AG20443 (cell line): ENCODE measurements at regions not wholly inside any gene's neighbourhood (a gene's known extent, or its start where the extent isn't known, plus 50 kb on each side); places are given as distances from the start of the nearest gene placed in this dataset.
A peak's percentile ranks its signal among the peaks of the same experiment; 100 is the strongest.

Experiments
- DNase-seq: peaks from one replicate; pipeline ENCODE4 v3.0.0; 2012; ENCODE audit warnings: low spot score, mixed read lengths

DNA sequence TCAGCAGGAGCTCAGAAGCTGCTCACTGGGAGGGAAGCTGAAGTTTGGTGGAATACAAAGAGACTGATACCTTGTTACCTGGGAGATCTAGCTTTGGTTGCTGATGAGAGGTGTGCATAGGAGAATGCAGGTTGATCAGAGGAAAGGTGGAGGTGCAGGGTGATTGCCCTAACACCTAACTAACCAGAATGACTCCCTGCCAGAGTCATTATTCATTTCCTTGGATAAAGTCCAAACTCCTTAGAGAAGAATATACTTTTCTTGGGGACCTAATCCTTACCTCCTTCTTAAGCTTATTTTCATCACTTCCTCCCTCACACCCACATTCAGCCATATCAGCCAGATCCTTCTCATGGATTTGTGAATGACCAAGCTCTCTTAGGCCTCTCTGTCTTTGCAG lies 814.2 kb upstream of the TENM4 start:
- DNase-seq = no peak

DNA sequence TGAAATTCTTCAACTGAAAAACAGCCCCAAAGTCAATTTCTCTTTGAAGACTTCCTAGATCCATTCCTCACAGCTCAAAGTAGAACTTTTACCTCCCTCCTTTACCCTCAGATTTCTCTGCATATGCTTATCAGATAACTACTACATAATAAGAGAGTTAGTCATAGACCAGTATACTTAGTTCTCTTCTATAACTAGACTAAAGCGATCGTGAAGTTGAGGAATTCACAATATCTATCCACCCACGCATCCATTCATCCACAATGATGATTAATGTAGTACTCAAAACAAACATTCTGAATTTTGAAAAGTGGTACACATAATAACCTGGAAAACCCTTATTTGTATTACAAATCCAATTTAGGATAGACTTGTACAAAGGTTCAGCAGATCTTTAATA lies 800.9 kb upstream of the TENM4 start:
- DNase-seq = no peak

DNA sequence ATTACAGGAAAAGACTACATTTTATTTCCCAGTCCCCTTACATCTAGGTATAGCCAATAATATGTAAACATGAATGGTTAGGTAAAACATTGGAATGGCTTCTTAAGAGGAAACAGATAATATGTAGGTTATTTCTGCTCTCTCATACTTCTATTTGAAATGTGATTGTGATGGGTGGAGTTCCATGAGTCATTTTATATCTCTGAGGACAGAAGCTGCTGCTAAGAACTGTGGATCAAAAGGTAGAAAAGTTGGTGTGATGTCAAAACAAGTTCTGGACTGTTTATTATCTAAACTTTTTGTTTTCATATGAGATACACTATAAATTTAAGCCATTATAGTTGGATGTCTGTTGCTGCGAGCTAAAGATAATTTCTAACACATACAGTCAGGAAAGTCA lies 799.4 kb upstream of the TENM4 start:
- no peak for DNase-seq

DNA sequence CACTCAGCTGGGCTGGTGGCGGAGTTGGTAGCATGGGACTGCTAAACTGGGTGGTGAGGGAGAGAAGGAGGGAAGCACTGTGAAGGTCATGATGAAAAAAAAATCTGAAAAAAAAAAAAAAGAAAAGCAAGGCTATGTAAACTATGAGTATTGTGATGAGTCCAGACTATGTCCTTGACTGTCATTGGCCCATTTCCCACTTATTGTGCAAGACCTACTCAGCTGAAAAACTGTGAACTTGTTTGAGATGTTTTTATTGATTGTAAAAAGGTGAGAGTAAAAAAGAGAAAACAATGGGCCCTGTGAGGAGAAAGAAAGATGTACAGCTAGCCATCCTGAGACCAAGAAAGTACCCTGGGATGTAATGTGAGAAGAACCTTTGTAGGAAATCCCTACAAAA lies 798.4 kb upstream of the TENM4 start:
- no peak for DNase-seq

DNA sequence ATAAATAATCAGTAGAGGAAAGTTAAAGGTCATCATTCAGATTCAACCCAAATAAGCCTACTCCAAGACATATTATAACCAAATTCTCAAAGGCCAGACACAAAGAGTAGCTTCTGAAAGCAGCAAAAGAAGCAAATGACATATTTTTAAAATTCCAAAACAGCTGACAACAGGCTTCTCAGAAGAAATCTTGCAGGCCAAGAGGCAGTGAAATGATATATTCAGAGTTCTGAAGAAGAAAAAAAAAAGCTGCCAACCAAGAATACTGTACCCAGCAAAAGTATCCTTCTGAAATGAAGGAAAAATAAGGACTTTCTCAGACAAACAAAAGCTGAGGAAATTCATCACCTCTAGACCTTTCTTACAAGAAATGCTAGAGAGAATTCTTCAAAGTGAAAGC lies 787.1 kb upstream of the TENM4 start:
- no peak for DNase-seq

DNA sequence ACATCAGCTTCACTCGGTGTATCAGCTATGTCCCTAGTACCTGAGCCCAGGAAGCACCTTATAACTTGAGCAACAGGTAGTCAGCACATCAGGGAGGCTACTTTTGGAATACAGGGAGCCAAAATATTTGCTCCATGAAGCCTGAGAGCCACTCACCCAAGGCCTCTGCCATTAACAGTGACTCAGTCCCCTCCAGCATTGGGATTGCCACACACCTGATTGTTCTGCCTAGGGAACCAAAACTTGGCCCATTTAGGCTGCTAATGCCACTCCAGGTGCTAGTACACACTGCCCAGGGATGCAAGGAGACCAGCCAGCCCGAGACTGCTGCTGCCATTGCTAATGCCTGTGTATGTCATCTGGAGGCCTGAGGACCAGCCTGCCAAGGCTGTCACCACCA lies 773.6 kb upstream of the TENM4 start:
- no peak for DNase-seq

DNA sequence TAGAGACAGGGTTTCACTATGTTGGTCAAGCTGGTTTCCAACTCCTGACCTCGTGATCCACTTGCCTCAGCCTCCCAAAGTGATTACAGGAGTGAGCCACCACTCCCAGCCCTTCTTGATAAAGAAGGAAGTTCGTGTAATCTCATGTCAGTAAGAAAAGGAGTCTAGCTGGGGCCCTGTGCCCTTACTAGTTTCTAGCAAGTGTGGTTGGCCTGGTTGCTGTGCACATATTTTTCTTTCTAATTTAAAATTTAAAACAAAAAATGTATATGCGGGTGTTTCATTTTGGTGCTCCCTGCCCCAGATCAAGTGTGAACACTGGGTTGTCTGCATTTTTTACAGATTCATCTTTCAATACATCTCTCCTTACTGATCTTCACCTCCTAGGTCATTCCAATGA lies 770.8 kb upstream of the TENM4 start:
- DNase-seq = no peak

DNA sequence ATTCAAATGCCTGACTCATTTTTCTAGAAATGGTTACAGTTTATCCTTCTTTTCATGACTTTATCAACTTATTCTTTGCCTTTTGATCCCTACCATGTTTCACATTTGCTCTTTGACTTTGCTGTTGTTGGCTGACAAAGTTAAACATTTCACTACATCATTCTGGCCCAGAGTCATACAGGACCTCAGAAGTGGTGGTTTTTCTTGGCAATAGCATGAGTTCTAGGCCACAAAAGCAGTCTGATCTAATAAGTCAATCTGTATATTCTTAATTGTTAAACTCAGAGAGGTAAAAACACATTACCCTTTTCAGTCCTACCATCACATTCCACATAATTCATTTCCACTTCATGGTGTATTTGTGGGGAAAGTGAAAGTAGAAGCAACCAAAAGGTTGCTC lies 763.2 kb upstream of the TENM4 start:
- DNase-seq = no peak

DNA sequence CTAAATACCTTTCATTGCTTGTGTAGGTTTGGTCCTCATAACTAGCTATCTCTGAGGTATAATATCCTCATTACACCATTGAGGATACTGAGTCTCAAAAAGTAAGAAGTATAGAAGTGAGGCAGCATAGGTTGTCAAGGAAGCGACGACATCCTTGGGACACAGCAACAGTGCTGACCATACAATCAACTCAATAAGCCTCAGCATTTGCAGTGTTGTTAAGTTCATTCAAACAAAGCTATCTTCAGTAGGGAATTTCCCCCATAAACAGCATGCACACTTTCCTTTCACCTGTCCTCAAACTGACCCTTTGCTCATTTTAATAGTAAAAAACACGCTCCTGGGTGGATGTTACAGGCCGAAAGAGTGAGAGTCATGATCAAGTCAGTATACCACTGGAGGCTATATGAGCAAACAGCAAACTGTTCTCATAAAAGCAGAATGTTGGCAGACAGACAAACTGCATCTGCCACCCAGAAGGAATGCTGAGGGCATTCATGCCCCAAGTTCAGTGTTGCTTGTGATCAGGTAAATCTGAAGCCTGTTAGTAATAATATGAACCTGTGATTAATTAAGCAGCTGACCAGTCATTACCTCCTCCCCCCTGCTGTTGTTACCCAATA lies 756.2 kb upstream of the TENM4 start:
- DNase-seq = no peak

DNA sequence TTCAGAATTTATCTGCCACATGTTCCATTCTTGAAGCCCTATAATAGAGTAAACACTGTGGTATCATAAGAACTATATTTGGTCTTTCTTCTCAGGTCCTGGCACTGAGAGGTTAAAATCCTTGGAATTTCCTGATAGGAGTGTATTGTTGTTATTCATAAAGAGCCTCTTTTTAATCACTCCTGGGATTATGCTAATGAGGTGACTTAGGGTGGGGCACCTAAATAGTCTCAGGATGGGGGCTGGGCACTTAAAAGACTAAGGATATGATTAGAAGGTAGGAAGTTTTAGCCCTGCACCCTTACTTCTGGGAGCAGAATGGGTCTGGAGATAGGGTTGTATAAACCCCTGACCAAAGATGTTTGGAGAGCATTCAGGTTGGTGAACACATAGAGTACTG lies 755.2 kb upstream of the TENM4 start:
- no peak for DNase-seq

DNA sequence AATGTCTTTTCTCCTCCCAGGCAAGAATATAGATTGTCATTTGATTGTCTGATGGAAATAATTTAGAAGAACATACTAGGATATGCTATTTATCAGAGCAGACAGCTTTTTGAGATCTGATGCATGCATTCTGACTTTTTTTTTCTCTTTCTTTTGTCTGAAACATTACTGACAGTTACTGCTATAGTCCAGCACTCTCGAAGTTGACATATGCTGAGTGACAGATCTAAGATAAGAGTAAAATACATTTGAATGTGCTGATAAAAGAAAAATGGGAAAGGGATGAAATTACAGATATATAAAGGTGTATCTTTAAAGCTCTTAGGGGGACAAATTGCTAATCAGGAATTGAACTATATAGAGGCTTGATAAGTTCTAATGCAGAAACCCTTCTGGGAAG lies 753.8 kb upstream of the TENM4 start:
- DNase-seq = no peak

DNA sequence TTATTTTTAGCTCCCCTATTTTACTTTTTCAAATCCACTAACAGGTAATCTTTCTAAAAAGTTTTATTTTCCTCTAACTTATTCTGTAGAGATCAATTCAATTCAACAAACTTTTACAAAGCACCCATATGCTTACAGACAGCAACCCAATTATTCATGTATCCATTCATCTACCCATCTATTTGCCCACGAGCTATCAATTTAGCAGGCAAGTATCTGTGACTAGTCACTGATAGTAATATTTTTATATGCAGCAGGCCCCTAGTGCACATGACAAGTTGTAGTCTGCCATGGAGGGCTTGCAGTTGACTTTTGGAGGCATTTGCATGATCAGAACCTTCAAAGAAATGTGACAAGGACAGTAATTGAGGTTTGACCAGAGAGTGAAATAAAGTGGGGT lies 753.2 kb upstream of the TENM4 start:
- no peak for DNase-seq

DNA sequence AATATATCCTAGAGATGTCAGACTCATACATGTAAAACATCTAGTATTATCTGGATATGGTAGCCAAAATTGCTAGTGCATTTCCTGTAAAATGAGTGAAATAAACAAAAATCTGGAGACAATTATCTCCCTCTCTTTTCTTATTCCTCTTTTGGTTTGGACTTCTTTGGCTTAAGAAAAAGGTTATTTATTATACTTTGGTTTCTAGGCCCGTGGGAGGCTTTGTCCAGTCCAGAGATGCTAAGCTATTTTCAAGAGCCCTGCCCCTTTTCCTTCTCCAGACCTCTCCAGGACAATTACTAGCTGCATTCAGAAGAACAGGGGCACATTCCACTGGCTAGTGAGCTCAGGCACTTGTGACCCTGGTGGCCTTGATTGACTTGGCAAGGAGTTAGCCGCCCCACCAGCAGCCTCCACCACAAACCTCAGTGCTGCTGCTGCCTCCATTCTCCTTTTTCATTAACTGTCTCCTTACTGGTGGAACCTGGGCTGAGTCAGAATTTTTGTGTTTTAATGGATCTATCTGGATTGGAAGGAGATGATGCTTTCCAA lies 747.3 kb upstream of the TENM4 start:
- no peak for DNase-seq

DNA sequence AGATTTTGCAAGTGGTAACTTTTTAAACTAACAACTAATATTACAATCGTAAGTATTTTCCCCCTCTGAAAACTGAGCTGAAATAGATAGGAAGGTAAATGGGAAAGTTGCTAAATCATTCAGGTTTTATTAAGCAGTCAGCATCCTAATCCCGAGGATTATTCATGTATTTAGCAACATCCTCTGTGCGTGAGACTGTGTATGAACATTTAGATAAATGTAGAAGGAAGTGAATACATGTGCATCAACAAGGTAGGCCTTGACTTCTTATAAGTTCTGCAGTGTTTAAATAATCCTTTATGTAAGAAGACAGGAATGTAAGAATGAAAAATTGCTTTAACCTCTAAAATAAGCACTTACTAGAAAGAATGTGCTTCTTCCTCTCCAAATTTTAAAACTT lies 745.9 kb upstream of the TENM4 start:
- DNase-seq = no peak

DNA sequence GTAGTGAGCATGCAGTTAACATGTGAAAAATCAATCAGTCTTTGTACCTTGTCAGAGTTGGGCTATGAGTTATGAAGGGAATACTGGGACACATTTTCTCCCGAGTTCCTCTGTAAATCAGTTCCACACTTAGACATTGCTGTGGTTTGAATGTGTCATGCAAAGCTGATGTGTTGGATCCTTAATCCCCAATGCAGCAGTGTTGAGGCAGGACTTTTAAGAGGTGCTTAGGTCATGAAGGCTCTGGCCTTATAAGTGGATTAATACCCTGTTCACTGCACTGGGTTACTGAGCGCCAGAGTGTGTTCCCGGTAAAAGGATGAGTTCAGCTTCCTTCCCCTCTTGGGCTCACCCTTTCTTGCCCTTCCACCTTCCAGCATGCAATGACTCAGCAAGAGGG lies 742.1 kb upstream of the TENM4 start:
- DNase-seq = no peak

DNA sequence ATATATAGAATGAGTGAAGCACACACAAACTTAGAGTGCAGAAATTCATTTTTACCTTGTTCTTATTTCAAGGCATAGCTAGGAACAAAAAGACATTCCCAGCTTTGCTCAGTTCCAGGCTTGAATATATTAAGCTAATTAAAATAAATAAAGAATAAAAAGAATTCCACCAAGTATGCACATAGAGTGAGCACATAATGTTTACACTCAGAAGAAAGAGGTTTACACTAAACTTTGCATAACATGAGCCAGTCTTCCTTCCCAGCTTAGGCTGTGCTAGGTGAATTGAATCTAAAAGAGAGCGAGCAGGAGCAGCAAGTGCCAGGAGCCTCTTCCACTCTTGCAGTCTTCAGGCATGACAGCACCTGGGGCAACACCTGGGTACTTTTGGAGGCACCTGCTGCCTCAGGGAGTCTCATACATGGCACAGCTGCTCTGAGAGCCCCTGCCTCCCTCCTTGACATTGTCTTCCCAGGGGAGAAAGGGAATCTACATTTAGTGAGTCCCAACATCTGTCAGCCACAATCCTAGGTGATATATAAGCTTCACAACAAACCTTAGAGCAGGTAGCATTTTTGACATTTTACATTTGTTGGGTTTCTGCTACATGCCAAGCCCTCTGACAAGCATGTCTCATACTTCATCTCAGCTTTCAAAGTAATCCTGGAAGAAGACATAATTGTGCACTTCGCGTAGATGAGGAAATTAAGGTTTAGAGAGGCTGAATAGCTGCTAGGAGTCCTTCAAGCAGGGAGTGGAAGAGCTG lies 732.7 kb upstream of the TENM4 start:
- no peak for DNase-seq

DNA sequence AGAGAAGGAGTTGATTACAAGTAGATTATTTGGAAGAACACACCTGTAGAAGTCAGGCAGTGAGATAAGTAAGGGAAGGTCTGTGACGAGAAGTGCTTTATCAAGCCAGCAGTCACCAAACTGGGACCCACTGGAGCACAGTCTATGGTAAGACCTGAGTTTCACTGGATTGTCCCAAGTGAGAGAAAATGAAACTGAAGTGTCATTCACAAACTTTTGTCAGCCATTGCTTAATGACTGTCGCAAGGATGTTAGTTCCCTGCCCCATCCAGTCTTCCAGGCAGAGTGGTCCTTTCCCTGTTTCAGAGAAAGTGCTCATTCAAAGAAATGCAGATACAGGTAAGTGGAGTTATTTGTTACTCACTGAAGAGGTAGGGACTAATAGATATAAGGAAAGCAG lies 728.0 kb upstream of the TENM4 start:
- no peak for DNase-seq

DNA sequence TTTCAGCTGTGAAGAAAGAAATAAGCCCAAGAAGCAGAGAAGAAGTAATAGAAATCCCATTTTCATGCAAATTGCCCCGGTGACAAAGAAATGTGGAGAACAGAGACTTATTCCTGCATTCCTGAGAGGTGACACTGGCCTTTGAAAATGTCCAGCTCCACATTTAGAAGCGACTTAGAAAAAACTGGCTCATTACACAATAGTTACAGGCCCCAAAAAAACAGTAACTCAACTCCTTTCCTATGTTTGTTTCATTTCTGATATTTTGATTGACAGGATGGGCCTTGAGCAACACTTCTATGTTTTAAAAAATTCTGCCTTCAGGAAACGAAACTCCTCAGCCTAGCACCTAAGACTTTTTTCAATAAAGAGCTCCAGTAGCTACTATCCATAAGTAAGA lies 726.9 kb upstream of the TENM4 start:
- DNase-seq = peak; percentile 33

DNA sequence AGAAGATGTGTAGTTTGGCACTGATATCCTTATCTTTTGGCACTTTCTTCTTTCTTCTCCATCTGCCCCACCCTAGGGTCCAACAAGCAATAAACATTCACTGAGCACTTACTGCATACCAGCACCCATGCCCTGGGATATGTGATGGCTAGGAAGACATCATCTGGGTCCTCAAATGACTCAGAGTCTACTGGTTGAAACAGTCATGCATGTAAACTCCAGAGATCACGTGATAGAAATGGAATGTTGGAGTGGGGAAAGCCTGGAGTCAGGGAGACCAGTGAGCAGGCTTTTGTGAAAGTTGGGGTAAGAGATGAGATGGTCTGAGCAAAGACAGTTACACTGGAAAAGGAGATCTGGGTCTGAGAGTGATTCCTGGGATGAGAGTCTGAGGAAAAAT lies 724.9 kb upstream of the TENM4 start:
- peak; percentile 22 for DNase-seq

DNA sequence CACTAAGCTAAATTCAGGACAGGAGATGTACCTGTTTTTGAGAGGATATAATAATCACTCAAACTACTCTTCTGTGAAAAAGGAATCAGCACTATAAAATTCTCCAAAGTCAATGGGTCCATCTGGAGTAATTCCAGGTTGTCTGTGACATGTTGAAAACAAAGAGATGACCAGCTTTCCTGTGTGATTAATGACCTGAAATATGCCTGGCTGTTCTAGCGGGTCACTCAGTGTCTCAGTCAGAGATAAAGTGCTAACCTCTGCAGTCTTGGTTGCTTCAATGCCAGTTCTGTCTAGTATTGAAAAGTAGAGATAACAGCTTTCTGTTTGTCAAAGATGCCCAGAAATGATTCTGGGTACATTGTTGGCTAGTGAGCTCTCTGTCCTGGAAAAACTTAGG lies 722.6 kb upstream of the TENM4 start:
- DNase-seq = no peak

DNA sequence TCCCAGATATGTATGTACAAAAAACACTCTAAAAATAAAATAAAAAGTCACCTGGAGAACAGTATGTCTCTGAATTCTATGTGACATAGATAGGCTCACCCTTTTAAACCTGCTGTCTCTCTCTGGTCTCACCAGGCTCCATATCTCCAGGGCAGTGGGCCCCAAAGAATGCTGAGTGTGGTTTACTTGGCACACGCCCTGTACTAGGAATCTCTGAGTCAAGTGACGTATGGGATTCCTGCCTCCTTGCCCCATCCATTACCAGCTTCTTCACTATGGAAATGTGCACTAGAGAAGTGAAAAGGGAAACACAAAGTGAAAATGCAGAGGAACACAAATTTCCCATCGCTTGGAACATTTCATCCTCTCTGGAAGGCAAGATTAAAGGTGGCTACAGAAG lies 722.2 kb upstream of the TENM4 start:
- DNase-seq = peak; percentile 60

DNA sequence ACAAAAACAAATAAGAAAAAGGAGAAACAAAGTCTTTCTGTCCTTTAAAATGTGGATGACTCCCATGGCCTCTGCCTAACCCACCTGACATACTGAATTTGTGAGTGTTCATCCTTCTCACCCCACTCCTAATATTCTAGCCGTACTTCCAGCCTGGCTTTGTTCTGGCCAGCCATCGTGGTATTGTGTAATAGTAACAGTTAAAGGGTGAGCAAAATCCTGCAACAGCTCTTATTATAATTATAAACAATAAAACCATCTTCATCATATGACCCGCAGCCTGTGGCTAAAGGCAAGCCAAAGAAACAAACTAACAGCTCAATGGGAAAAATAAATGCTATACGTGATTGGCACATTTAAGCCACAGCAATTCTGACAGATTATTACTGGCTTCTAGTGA lies 721.6 kb upstream of the TENM4 start:
- DNase-seq = no peak

DNA sequence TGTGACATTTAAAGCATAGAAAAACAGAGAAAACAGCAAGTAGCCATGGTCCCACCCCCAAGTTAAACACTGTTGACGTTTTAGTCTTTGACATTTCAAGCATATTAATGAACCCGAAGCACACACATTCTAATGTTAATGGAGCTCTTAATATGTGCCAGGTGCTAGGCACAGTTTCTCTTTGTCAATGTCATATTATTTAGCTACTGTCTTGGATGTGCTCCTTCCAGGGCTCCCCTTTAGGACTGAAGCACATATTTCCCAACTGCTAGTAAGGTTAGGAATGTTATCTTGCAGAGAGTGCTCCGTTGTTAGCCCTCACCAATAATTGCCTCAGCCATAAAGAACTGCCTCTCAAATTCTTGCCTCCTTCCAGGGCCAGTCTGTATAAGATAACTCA lies 716.6 kb upstream of the TENM4 start:
- no peak for DNase-seq

DNA sequence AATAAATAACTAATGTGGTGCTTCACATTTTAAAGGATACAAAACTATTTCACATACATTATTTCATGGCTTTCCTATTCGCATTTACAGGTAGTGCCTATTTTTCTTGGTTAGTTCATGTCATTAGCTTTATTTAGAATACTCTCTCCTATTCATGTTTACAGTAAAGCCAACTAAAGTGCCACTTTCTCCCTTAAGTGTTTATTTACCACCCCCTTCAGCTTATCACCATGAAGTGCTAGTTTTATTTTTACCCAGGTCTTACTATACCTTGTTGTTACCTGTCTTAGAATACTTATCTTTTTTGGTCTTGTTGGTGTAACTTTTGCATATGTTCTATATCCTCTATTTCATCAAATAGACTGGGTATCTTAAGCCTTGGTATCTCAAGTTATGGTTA lies 715.2 kb upstream of the TENM4 start:
- DNase-seq = no peak
